GM21360 (cell line): ENCODE measurements at regions not wholly inside any gene's neighbourhood (a gene's known extent, or its start where the extent isn't known, plus 50 kb on each side); places are given as distances from the start of the nearest gene placed in this dataset.
A peak's percentile ranks its signal among the peaks of the same experiment; 100 is the strongest.

Experiments used
- ATAC-seq: cut with Tn5 transposase; IDR thresholded peaks from one replicate; pipeline ENCODE4 v1.9.1; 2021; ENCODE audit warnings: mild to moderate bottlenecking, moderate library complexity; ENCODE audit not compliant: unreplicated experiment

DNA sequence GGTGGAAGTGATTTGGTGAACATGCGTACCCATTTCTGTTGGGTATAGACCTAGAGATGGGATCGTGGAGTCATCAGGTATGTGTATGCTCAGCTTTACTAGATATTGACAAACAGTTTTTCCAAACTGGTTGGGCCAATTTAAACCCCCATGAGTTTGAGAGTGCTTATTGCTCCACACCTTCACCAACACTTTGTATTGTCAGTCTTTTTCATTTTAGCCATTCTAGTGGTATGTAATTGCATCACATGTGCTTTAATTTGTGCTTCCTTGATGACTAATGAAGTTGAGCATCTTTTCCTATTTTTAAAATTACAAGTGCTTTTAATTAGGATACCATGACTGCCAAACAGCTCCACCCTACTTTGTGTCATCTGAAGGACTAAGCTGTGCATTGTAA lies 158.9 kb upstream of the AKIRIN2 start:
- no peak for ATAC-seq

DNA sequence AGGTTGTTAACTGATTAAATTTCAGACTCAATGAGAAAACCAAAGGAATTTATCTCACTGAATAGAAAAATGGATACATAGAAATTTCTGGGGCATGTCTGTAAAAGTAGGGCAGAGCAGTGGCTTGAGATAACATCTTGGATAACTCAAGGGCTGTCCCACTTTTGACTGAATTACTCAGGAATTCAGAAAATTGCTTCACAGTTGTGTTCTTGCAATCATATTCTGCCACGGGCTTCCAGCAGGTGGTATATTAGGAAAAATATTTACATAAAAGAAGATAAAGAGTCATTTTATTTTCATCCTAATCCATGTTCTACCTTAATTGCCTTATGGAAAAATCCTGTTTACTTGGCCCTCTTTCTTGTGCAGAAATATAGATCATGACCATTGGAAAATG lies 156.4 kb upstream of the AKIRIN2 start:
- no peak for ATAC-seq

DNA sequence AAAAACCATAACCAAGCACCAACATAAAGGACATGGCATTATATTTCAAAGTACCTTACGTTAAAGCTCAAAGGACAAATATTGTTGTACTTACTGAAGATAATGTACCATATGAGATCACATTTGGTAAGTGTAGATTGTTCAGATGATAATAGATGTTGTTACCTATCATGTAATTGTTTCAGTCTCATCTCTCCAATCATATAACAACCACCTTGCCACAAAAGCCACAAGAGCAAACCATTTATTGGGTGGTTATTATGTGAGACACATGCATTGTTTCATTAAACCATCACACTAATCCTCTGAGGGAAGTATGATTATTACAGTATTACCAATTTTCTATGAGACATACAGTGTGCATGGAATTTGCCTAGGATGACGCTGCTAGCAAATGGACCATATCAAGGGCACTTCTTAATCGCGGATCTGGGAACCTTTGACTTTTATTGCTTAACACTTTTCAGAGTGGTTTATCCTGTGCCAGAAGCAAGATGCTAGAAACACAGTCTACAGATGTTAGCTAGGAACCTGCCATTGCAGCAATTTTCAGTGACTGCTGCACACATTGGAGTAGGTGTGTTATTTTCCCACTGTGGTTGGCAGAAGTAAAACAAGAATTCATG lies 149.8 kb upstream of the AKIRIN2 start:
- no peak for ATAC-seq

DNA sequence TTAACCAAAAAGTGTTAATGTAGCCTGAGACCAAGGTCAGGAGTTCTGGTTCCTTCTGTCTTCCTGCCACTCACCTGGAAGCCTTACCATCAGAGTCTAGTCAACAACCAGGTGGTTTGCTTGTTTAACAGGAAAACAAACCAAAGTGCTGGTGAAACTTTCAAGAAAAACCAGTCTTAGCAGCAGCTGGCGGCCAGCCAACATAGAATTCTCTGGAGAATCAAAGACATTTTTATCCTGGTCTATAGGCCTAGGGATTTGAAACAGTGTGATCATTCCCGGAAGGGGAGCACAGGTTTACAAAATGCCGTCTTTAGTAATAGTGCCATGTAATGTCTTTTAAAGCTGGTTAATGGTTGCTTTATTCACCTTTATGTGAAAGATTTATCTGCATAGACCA lies 146.6 kb upstream of the AKIRIN2 start:
- no peak for ATAC-seq

DNA sequence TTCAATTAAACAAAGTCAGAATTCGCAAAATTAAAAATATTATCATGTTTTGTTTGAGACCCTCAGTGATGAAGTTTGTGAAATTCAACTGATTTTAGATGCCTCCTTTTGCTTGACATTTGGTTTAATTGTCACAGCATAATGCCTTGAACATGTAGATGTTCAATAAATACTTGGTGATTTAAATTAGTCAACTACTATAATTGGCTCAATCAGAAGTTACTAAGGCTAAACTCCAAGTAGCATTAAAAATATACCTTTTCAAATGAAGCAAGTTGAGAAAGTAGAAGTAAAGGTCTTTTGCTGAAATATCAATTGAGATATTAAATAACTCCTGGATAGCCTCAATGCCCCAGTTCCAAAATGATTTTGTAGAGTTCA lies 145.8 kb upstream of the AKIRIN2 start:
- ATAC-seq: no peak

DNA sequence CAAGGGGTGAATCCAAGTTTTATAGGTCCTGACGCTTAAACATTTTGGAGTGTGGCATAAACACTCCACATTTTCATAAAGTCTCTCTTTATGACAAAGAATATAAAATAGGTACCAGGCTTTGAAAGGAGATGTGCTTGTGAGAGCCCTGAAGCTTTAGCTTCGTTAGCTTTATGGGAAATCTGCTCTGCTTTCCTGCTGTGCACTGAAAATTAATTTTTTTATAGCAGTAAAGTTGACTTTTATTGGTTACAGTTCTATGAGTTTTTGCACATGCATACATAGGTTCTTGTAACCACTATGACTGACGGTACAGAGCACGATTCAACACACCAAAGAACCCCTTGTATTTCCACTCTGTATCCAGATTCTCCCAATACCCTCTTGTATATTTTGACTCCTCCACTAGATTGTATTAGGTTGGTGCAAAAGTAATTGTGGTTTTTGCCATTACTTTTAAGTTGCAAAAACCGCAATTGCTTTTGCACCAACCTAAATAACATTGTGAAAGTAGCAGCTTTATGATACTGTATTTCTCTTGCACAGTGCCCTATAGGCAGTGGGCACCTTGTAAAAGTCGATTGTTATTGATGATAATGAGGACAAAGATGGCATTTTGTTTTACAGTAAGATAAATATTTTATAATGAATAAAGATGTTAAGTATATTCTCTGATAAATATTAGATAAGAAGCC lies 145.2 kb upstream of the AKIRIN2 start:
- ATAC-seq: no peak

DNA sequence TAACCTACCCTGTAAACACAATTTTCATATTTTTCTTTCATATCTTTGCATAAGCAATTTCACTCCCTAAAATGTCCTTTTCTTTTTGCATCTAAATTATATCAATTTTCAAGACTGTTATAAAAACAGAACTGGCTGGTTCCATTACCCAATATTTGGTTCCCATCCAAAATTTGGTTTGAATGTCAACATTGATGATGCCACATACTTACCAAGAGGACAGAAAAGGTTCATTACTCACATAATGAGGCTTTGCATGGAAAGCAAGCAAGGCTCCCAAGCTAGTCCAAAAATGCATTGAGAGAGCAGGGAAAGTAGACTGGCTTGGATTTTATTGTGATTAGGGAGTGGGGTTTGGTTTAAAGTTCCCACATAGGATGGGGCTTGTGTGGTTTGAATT lies 144.4 kb upstream of the AKIRIN2 start:
- no peak for ATAC-seq

DNA sequence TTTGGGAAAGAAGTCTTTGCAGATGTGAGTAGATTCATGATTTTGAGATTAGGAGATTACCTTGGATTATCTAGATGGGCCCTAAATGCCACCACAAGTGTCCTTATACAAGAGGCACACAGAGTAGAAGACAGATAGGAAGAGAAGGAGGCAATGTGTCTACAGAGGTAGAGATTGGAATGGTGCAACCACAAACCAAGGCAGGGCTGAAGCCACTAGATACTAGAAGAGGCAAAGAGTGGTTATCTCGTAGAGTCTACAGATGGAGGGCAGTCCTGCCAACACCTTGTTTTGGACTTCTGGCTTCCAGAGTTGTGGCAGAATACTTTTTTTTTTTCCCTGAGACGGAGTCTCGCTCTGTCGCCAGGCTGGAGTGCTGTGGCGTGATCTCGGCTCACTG lies 138.3 kb upstream of the AKIRIN2 start:
- no peak for ATAC-seq

DNA sequence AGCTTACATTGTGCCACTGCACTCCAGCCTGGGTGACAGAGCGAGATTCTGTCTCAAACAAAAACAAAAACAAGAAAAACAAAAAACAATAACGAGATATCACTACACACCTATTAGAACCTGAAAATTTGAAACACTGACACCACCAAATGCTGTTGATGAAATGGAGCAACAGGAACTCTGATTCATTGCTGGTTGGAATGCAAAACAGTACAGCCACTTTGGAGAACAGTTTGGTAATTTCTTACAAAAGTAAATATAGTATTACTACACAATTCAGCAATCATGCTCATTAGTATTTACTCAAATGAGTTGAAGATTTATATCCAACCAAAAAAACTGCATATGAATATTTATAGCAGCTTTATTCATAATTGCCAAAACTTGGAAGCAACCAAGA lies 135.8 kb upstream of the AKIRIN2 start:
- ATAC-seq: no peak

DNA sequence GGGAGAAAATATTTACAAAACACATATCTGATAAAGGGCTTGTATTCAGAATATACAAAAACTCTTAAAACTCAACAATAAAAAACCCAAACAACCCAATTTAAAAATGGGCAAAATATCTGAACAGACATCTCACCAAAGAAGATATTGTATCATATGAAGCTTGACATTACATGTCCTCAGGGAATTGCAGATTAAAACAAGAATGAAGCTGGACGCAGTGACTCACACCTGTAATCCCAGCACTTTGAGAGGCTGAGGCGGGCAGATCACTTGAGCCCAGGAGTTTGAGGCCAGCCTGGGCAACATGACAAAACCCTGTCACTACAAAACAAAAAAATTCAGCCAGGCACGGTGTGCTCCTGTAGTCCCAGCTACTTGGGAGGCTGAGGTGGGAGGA lies 135.4 kb upstream of the AKIRIN2 start:
- ATAC-seq: no peak

DNA sequence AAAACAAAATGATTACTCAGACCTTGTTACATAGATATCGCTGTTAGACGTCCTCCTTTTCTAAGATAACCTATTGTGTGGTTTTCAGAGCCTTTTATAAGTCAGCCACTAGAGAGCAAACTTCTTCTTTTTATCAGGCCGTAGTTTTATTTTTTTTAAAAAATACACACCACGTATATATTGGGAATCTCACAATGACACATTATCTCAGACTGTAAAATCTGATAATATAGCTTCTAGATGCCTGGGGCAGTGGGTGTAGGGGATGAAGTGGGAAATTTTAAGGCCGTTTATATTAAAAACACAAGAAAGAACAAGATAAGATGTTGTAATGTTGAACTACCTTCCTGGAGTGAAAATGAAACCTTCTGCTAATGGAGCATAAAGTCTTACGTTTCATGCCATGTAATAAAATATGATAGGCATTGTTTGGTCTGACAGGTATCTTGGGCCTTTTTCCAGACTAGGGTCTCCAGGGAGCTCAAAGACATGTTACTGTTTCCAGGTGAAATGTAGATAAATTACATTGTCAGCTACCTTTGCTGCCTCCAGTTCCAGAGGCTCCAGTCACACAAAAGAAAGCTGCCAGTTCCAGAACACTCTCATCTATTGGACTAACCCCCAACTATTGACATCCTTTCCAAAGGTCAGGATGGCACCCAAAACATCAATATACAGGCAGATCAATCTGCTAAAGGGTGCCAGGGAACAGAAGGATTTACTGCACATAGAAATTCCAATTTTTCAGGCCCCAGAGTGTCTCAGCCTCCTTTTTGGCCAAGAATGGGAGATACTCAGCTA lies 130.2 kb upstream of the AKIRIN2 start:
- ATAC-seq: peak; percentile 78

DNA sequence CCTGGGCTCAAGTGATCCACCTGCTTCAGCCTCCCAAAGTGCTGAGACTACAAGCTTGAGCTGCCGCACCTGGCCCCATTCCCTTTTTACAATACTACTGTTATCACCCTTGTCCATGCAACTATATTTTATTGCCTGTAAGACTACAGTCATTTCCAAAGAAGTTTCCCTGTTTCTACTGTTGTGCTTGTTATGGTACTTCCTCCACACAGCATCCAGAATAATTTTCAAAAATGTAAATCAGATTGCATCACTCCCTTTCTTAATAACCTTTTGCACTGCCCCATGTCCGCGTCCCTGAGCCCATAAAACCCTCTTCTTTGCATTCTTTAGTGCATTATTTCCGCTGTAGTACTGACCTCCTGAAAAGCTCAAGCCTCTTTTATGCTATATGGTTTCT lies 128.9 kb upstream of the AKIRIN2 start:
- no peak for ATAC-seq

DNA sequence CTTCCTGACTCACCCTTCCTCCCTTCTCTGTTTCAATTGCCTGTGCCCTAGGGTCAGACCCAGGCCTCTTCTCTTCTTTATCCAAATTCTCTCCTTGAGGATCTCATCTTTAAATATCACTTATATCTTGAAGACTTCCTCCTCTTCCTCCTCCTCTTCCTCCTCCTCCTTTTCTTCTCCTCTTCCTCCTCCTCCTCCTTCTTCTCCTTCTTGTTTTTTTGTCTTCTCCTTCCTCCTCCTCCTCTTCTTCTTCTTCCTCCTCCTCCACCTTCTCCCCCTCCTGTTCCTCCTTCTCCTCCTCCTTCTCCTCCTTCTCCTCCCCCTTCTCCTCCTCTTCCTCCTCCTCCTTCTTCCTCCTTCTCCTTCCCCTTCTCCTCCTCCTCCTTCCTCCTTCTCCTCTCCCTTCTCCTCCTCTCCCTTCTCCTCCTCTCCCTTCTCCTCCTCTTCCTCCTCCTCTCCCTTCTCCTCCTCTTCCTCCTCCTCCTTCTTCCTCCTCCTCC lies 127.6 kb upstream of the AKIRIN2 start:
- ATAC-seq: no peak

DNA sequence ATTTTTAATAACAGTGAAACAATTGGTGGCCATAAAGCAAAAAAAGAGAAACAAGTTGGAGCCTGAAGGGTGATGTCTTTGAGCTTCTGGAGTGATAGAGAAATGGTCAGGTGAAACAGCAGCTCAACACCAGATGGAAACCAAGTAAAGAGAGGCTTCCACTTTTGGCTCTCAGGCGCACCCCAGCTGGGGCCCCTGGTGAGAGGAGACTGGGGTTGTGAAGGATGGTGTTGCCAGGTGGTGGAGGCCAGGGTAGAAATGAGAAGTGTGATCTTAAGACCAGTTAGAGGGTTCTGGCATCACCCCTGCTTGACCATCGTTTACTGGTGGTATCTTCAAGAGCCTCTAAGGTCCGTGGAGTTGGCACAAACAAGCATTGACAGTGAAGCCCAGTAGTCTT lies 126.0 kb upstream of the AKIRIN2 start:
- no peak for ATAC-seq

DNA sequence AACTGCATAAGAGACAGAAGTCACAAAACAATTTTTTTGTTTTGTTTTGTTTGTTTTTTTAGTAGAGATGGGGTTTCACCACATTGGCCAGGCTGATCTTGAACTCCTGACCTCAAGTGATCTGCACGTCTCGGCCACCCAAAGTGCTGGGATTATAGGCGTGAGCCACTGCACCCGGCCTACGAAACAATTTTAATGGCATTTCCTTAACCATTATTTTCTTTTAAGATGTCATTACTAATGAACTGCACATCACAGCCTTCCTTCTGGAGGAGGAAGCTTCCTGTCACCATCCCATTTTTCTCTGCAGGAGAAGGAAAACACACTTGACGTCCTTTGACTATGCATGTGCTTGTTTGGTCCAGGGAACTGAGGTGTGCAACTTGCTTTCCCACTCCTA lies 125.3 kb upstream of the AKIRIN2 start:
- no peak for ATAC-seq

DNA sequence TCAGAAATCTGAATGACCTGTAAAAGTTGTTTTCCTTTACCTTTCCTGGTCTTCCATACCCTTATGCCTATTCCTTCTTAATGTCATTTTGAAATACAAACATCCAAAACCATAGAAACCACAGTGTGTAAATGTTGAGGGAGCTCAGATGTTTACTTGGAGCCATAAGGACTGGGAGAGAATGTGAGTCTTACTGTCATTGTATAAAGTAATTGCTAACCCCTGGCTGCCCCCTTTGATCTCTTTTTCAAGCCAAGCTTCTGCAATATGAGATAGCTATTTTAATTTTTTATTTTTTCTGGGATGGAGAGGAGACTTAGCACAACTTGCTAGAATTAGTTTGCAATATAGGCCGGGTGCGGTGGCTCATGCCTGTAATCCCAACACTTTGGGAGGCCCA lies 124.4 kb upstream of the AKIRIN2 start:
- ATAC-seq: no peak

DNA sequence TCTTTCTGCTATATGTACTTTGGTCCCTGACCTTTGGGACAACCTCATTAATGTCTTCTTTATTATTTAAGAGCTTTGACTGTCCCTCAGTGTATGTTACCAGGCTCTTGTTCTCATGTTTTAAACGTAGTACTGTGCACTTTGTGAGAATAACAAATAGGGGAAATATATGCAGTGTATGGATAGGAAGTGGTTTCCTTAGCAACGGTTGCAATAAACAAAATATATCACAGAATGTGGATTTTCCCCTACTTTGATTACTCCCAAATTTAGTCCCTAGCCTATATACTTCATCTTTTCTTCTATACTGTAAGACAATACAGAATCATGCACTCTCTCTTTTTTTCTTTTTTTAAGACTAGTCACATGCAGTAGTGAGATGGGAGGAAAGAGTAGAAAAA lies 123.8 kb upstream of the AKIRIN2 start:
- no peak for ATAC-seq

DNA sequence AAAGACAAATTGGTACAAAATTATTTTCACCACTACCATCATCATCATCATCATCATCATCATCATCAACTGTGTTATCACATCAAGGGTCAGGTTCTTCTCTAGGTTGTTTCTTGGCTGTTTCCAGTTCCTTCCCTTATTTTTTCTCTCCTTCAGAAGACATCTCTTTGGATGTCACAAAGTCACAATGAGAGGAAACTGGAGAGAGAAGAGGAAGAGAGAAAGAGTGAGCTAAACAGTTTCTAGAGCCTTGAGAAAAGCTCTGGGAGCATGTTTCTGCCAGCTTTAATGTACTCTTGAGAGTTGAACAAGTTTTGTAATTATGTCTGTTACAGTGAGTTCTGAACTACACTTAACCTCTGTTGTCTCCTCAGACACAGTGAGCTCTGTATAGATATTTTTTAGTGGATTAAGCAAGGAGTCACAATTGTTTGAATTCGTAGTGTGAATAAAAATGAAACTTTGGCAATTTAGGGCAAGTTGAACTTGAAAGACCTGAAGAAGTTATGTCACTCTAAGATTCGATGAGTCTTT lies 123.0 kb upstream of the AKIRIN2 start:
- ATAC-seq: no peak

DNA sequence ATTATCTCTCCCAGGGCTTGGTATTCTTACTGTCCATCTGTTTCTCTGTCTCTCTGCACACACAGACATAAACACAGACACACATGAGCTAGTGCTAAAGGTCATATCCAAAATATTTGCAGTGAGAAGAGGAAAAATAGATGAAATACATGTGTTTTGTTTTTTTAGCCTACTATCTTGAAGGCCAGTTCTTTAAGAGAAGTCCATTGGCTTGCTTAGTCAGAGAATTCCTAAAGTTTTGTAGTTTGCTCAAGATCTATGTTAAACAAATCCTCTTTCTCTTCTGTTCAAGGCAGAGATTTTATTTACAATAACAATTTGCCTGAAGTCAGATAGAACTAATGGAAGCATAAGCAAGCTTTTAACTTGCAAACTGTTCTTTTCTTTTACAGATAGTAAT lies 120.0 kb upstream of the AKIRIN2 start:
- ATAC-seq: no peak

DNA sequence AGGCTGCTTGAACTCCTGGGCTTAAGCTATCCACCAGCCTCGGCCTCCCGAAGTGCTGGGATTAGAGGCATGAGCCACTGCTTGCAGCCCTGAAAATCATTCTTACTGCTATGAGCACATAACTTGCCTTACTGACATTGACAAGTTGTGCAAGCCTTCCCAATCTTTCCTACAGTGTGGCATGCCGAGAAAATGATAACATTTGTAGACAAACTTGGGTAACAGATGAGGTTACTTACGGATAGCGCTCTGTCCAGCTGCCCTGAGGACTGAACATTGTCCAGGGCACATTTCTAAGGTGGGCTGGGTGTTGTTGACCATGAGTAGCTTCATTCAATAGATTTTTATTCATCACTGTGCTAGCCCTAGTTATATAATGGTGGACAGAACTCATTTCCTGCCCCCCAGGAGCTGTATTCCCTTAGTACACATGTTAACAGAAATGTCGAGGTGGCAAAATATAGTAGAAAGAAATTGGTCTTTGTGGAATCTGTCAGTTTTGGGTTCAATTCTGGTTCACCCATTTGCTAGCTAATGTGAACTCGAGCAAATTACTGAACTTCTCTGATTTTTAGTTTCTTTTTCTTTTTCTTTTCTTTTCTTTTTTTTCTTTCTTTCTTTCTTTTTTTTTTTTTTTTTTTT lies 118.4 kb upstream of the AKIRIN2 start:
- no peak for ATAC-seq

DNA sequence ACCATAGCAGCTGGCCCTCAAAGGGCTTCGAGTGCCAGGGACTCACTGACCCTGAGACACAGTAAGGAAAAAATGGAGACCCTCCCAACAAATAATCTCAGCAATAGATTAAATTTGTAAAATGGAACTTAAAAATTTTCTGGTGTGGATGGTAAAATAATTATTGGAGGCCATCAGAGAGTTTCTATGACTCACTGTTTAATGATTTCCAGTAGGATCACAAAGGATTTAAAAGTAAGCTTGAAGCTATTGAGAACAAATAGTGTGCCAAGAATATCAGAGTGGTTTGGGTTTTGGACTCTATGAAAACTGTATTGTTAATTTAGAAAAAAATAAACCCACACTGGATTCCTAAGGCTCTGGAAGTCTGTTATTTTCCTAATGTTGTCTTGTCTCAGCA lies 115.2 kb upstream of the AKIRIN2 start:
- no peak for ATAC-seq
